ENCODE measurements at regions not wholly inside any gene's neighbourhood (a gene's known extent, or its start where the extent isn't known, plus 50 kb on each side); places are given as distances from the start of the nearest gene placed in this dataset.

- Histone ChIP-seq H3K4me2 (ENCODE audit: low read length) (no peak overlapping the region), H3K4me3 (ENCODE audit: low read length) (no peak overlapping the region), H3K36me3 (ENCODE audit: control insufficient read depth, low read length) (no peaks in the 10 kb centered on the region), H3K79me2 (ENCODE audit: control insufficient read depth, low read length) (no peaks in the 10 kb centered on the region), H3K27ac (ENCODE audit: low read depth, low read length) (no peak overlapping the region), H3K4me1 (ENCODE audit: control insufficient read depth, low read length) (no peaks in the 10 kb centered on the region), H4K20me1 (ENCODE audit: control insufficient read depth, insufficient read depth, low read depth, low read length) (no peaks in the 10 kb centered on the region), H3K27me3 (ENCODE audit: control insufficient read depth, low read length) (no peaks in the 10 kb centered on the region), H3K9me2 (replicated peaks; ENCODE audit: control insufficient read depth, low read length) (no peaks in the 10 kb centered on the region), H3K9me3 (ENCODE audit: control insufficient read depth, insufficient read depth, low read length) (no peaks in the 10 kb centered on the region), H3F3A (ENCODE audit: control insufficient read depth, insufficient read depth) (no peaks in the 10 kb centered on the region)
- TF ChIP-seq CTCF (IDR thresholded peaks at IDR 0.05; ENCODE audit: low read depth, low read length, poor library complexity, severe bottlenecking) = no peak
- no peak for TF ChIP-seq EZH2phosphoT487 (IDR thresholded peaks at IDR 0.05; ENCODE audit: borderline replicate concordance, low read length)
Observed at GRCh38 chr12:41745593-41745992, 399.1 kb downstream of the GXYLT1 start.

GRCh38 chr12:41743835-41744234 lies 400.8 kb downstream of the GXYLT1 start:
- no peaks in the 10 kb centered on the region for H3K27me3 ChIP-seq (ENCODE audit: control insufficient read depth, low read length)
- H3K9me3 ChIP-seq (ENCODE audit: control insufficient read depth, insufficient read depth, low read length) = no peaks in the 10 kb centered on the region
- no peak overlapping the region for H3K4me3 ChIP-seq (ENCODE audit: low read length)
- no peak overlapping the region for H3K4me2 ChIP-seq (ENCODE audit: low read length)
- H4K20me1 ChIP-seq (ENCODE audit: control insufficient read depth, insufficient read depth, low read depth, low read length) = no peaks in the 10 kb centered on the region
- H3K4me1 ChIP-seq (ENCODE audit: control insufficient read depth, low read length) = no peaks in the 10 kb centered on the region
- no peaks in the 10 kb centered on the region for H3K79me2 ChIP-seq (ENCODE audit: control insufficient read depth, low read length)
- H3K27ac ChIP-seq (ENCODE audit: low read depth, low read length) = no peak overlapping the region
- no peaks in the 10 kb centered on the region for H3F3A ChIP-seq (ENCODE audit: control insufficient read depth, insufficient read depth)
- H3K9me2 ChIP-seq (replicated peaks; ENCODE audit: control insufficient read depth, low read length) = no peaks in the 10 kb centered on the region
- H3K36me3 ChIP-seq (ENCODE audit: control insufficient read depth, low read length) = no peaks in the 10 kb centered on the region
- TF ChIP-seq EZH2phosphoT487 (IDR thresholded peaks at IDR 0.05; ENCODE audit: borderline replicate concordance, low read length) = no peak
- TF ChIP-seq CTCF (IDR thresholded peaks at IDR 0.05; ENCODE audit: low read depth, low read length, poor library complexity, severe bottlenecking) = no peak

GRCh38 chr12:41739066-41739465 lies 405.6 kb downstream of the GXYLT1 start:
- Histone ChIP-seq H3K27me3 (ENCODE audit: control insufficient read depth, low read length) (no peaks in the 10 kb centered on the region), H3F3A (ENCODE audit: control insufficient read depth, insufficient read depth) (no peaks in the 10 kb centered on the region), H3K4me2 (ENCODE audit: low read length) (no peak overlapping the region), H3K27ac (ENCODE audit: low read depth, low read length) (no peak overlapping the region), H4K20me1 (ENCODE audit: control insufficient read depth, insufficient read depth, low read depth, low read length) (no peaks in the 10 kb centered on the region), H3K4me1 (ENCODE audit: control insufficient read depth, low read length) (no peaks in the 10 kb centered on the region), H3K9me2 (replicated peaks; ENCODE audit: control insufficient read depth, low read length) (no peaks in the 10 kb centered on the region), H3K9me3 (ENCODE audit: control insufficient read depth, insufficient read depth, low read length) (no peaks in the 10 kb centered on the region), H3K4me3 (ENCODE audit: low read length) (no peak overlapping the region), H3K79me2 (ENCODE audit: control insufficient read depth, low read length) (no peaks in the 10 kb centered on the region), H3K36me3 (ENCODE audit: control insufficient read depth, low read length) (no peaks in the 10 kb centered on the region)
- TF ChIP-seq EZH2phosphoT487 (IDR thresholded peaks at IDR 0.05; ENCODE audit: borderline replicate concordance, low read length) = no peak
- TF ChIP-seq CTCF (IDR thresholded peaks at IDR 0.05; ENCODE audit: low read depth, low read length, poor library complexity, severe bottlenecking) = no peak

- H3K9me2 ChIP-seq (replicated peaks; ENCODE audit: control insufficient read depth, low read length) = no peaks in the 10 kb centered on the region
- H3K4me1 ChIP-seq (ENCODE audit: control insufficient read depth, low read length) = no peaks in the 10 kb centered on the region
- no peaks in the 10 kb centered on the region for H3F3A ChIP-seq (ENCODE audit: control insufficient read depth, insufficient read depth)
- no peak overlapping the region for H3K4me2 ChIP-seq (ENCODE audit: low read length)
- no peak overlapping the region for H3K4me3 ChIP-seq (ENCODE audit: low read length)
- H3K79me2 ChIP-seq (ENCODE audit: control insufficient read depth, low read length) = no peaks in the 10 kb centered on the region
- no peak overlapping the region for H3K27ac ChIP-seq (ENCODE audit: low read depth, low read length)
- no peak for TF ChIP-seq CTCF (IDR thresholded peaks at IDR 0.05; ENCODE audit: low read depth, low read length, poor library complexity, severe bottlenecking)
- TF ChIP-seq EZH2phosphoT487 (IDR thresholded peaks at IDR 0.05; ENCODE audit: borderline replicate concordance, low read length) = no peak
- no peaks in the 10 kb centered on the region for H3K27me3 ChIP-seq (ENCODE audit: control insufficient read depth, low read length)
- no peaks in the 10 kb centered on the region for H3K9me3 ChIP-seq (ENCODE audit: control insufficient read depth, insufficient read depth, low read length)
- no peaks in the 10 kb centered on the region for H4K20me1 ChIP-seq (ENCODE audit: control insufficient read depth, insufficient read depth, low read depth, low read length)
- H3K36me3 ChIP-seq (ENCODE audit: control insufficient read depth, low read length) = no peaks in the 10 kb centered on the region
Observed at GRCh38 chr12:41737423-41737822, 407.3 kb downstream of the GXYLT1 start.

Measured in DOHH2 (cell line).